NCI-H187 (cell line): ENCODE measurements at regions not wholly inside any gene's neighbourhood (a gene's known extent, or its start where the extent isn't known, plus 50 kb on each side); places are given as distances from the start of the nearest gene placed in this dataset.

ENCODE experiments used
- DNase-seq, 2 experiments: peaks; one replicate each; lab custom pipeline; 2025; lab: John Stamatoyannopoulos, UW

- DNase-seq = no peak
Observed at GRCh38 chrX:114332766-114333165, 251.1 kb upstream of the HTR2C start.

GRCh38 chrX:114334473-114334982 lies 249.4 kb upstream of the HTR2C start:
- no peak for DNase-seq

- DNase-seq = no peak
Observed at GRCh38 chrX:114338870-114339269, 245.0 kb upstream of the HTR2C start.

- peak in 1 of 2 experiments; percentile 6 for DNase-seq
Observed at GRCh38 chrX:114344756-114345349, 239.0 kb upstream of the HTR2C start.

GRCh38 chrX:114361076-114361725 lies 222.7 kb upstream of the HTR2C start:
- no peak for DNase-seq

- DNase-seq = no peak
Observed at GRCh38 chrX:114363346-114363745, 220.5 kb upstream of the HTR2C start.

- no peak for DNase-seq
Observed at GRCh38 chrX:114365065-114365834, 218.6 kb upstream of the HTR2C start.

GRCh38 chrX:114372937-114373336 lies 210.9 kb upstream of the HTR2C start:
- DNase-seq = no peak

GRCh38 chrX:114390251-114390796 lies 193.6 kb upstream of the HTR2C start:
- no peak for DNase-seq
